Pancreas (tissue), 10 donors: ENCODE measurements at regions not wholly inside any gene's neighbourhood (a gene's known extent, or its start where the extent isn't known, plus 50 kb on each side); places are given as distances from the start of the nearest gene placed in this dataset.

Source experiments
- ATAC-seq, 4 donors: fragments of 200-7000 bp; cut with Tn5 transposase; one replicate each; pipeline versions ENCODE4 v1.8.0 to v1.9.1; 2020; ENCODE audit warnings: mild to moderate bottlenecking in 4 of 4, moderate library complexity in 4 of 4
- DNase-seq, 6 donors: peaks; one replicate each; pipeline ENCODE4 v3.0.0-alpha.2; 2020
- FAIRE-seq: peaks from 2 replicates; lab custom pipeline; 2012; peaks lifted over from hg19 to GRCh38; lab: Jason Lieb, UNC
- H3K27ac ChIP-seq, 4 donors: fragments of 200-600 bp; sonication (generic); 1 replicate in 3 of 4; 2 replicates in 1 of 4; pipeline versions ENCODE4 v1.5.0 to v1.8.0; 2020
- H3K27me3 ChIP-seq, 4 donors: fragments of 200-600 bp; one replicate each; pipeline ENCODE4 v1.8.0; 2021
- H3K36me3 ChIP-seq, 3 donors: fragments of 200-600 bp; sonication (generic) in 1 of 3; one replicate each; pipeline versions ENCODE4 v1.5.0 to v1.8.0; 2020 to 2021
- H3K4me1 ChIP-seq, 3 donors: fragments of 200-600 bp; one replicate each; pipeline ENCODE4 v1.8.0; 2021
- H3K4me3 ChIP-seq, 4 donors: fragments of 200-600 bp; sonication (generic) in 2 of 4; one replicate each; pipeline versions ENCODE4 v1.5.0 to v1.8.0; 2020 to 2021
- H3K9me3 ChIP-seq, 4 donors: fragments of 200-600 bp; one replicate each; pipeline ENCODE4 v1.8.0; 2021
- CTCF ChIP-seq, 4 donors: fragments of 200-600 bp; sonication (generic) in 3 of 4; IDR thresholded peaks; one replicate each; pipeline versions ENCODE4 v1.5.0 to v1.8.0; 2021; ENCODE audit warnings: antibody characterized with exemption in 4 of 4
- WGBS, 2 donors: extraction: QIAGEN DNeasy Blood & Tissue Kit; methylation state at CpG; one replicate each; pipeline ENCODE4 v1.1.7; 2013; 5-methylcytosine and 5-hydroxymethylcytosine counted together
- intact Hi-C, 3 donors: fragments of 100-400 bp; cut with DNase I; formaldehyde crosslinking; loops; one replicate each; pipeline versions ENCODE4 v1.11.1 to v1.14.2; 2022
- donor health status: healthy with polysubstance abuse.
- donor health status: DM: no; HTN: no; CAD: no; lungs with moderate emphysema.
- donor health status: DM: no; HTN: no; CAD: no.
- donor health status: control.
- donor health status: control.
- donor health status: Bipolar disorder and iron deficiency.
- donor health status: DM: yes; HTN: yes; CAD: no.
- donor health status: DM: no; HTN: no; CAD: no.
- donor health status: DM: no; HTN: no; CAD: no.
- donor health status: DM: yes; HTN: yes; CAD: no.

DNA sequence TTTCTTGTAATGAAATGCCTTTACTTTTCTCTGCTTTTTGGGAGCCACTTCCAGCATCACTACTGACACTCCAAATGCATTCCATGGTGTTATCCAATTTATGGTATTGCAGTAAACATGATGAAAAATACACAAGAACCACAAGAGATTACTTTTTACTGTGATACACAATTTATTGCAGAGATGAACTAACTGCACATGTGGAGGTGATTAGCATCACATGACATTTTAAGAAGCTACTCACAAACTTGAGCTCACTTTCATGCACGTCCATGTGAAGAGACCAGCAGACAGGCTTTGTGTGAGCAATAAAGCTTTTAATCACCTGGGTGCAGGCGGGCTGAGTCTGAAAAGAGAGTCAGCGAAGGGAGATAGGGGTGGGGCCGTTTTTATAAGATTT lies 780.5 kb upstream of the GOT2 start:
- intact Hi-C loops = no loop called here
- TF ChIP-seq CTCF (IDR thresholded peaks at IDR 0.05) = no peak
- DNase-seq (no peak), ATAC-seq (no peak), FAIRE-seq (no peak)
- 49 to 68% methylated on average over 4 of the region's 4 CpGs for WGBS, 2 donors
- no peaks in the 10 kb centered on the region for H3K4me1 ChIP-seq
- no peaks in the 10 kb centered on the region for H3K36me3 ChIP-seq
- H3K27me3 ChIP-seq = no peaks in the 10 kb centered on the region
- H3K9me3 ChIP-seq = no peaks in the 10 kb centered on the region
- no peak overlapping the region for H3K4me3 ChIP-seq
- no peak overlapping the region for H3K27ac ChIP-seq

DNA sequence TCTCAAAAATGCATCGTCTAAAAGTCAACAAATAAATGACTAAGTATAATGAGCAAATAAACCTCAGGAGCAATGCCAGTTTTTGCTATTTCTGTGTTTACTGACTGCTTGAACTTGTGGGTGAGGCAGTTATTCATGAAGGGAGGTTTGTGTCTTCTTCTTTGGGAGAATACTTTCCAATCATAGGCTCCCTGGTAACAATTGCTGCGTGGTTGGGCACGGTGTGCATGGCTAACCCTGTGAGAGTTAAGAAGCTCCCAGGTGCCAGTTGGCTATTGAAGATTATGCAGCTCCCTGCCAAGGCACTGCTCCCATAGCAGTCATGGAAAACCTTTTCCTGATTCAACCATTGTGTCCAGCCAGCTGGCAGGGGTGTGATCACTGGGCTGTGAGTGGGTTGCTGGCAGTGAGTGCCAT lies 775.9 kb upstream of the GOT2 start:
- no peaks in the 10 kb centered on the region for H3K36me3 ChIP-seq
- no peak for FAIRE-seq
- H3K27ac ChIP-seq = no peak overlapping the region
- intact Hi-C loops = no loop called here
- no peak for DNase-seq
- no peaks in the 10 kb centered on the region for H3K9me3 ChIP-seq
- no peak overlapping the region for H3K4me3 ChIP-seq
- no peaks in the 10 kb centered on the region for H3K4me1 ChIP-seq
- no peak for ATAC-seq
- no peaks in the 10 kb centered on the region for H3K27me3 ChIP-seq
- TF ChIP-seq CTCF (IDR thresholded peaks at IDR 0.05) = no peak
- 40 to 41% methylated on average over 3 of the region's 3 CpGs for WGBS, 2 donors

DNA sequence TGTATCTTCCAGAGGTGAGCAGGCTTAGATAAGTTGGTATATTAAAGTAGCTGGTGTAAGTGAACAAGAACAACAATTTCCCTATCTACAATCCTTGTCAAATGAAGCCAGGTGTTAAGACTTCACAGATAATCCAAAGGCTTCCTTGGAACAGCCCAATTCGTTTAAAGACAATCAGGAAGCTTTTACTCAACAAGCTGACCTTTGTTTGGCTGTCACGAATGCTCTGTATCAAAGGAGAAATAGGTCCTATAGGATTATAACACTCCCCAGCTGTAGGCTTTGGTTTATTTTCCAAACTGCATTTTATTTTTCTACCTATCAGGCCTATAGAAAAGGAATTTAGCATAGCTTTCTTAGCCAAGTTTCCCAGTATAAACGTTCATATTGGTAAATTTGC lies 766.5 kb upstream of the GOT2 start:
- intact Hi-C loops = no loop called here
- FAIRE-seq (no peak), DNase-seq (no peak), ATAC-seq (no peak)
- no peaks in the 10 kb centered on the region for H3K27me3 ChIP-seq
- H3K27ac ChIP-seq = no peak overlapping the region
- H3K4me3 ChIP-seq = no peak overlapping the region
- H3K4me1 ChIP-seq = no peaks in the 10 kb centered on the region
- TF ChIP-seq CTCF (IDR thresholded peaks at IDR 0.05) = no peak
- no peaks in the 10 kb centered on the region for H3K9me3 ChIP-seq
- 25 to 27% methylated on average over 3 of the region's 3 CpGs for WGBS, 2 donors
- H3K36me3 ChIP-seq = no peaks in the 10 kb centered on the region

DNA sequence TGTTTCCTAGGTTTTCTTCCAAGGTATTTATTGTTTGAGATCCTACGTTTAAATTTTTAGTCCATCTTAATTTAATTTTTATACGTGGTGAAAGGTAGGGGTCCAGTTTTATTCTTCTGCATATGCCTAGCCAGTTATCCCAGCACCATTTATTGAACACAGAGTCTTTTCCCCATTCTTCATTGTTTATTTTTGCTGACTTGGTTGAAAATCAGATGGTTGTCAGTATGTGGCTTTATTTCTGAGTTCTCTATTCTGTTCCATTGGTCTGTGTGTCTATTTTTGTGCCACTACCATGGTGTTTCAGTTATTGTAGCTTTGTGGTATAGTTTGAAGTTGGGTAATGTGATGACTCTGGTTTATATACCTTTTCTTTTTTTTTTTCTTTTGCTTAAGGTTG lies 753.0 kb upstream of the GOT2 start:
- FAIRE-seq (no peak), ATAC-seq (no peak), DNase-seq (no peak)
- no peaks in the 10 kb centered on the region for H3K9me3 ChIP-seq
- H3K27me3 ChIP-seq = no peaks in the 10 kb centered on the region
- 47 to 58% methylated on average over 2 of the region's 2 CpGs for WGBS, 2 donors
- H3K36me3 ChIP-seq = no peaks in the 10 kb centered on the region
- no peak overlapping the region for H3K27ac ChIP-seq
- no peak overlapping the region for H3K4me3 ChIP-seq
- TF ChIP-seq CTCF (IDR thresholded peaks at IDR 0.05) = no peak
- intact Hi-C loops = no loop called here
- no peaks in the 10 kb centered on the region for H3K4me1 ChIP-seq

DNA sequence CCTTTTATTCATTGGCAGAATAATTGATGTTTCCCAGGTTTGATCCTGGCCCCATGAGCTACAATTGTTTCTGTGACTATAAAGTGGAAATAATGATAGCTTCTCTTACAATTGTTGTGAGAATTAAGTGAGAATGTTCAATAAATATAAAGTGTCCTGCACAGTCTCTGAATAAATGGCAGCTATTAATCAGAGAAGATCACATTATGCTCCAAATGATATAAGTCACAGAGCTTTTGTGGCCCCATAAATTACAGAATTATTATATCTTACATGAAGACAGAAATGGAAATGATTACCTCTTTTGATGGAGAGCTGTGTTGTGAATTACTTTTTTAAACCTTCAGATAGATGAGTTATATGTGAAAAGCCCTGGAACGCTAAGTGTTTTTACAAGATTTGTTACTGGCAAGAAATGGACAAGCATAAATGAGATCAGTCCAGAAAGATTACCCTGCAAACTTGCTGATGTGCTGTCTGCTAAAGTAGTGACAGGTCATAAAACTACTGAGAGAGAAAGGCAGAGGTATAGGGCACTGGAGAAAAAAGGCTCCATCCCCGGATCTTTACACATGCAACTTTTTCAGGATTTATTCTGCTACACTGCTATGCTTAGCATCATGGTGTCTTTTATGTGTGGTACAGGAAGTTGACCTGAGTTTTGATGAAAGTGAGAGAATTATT lies 750.9 kb upstream of the GOT2 start:
- H3K27me3 ChIP-seq = no peaks in the 10 kb centered on the region
- ATAC-seq = no peak
- no peaks in the 10 kb centered on the region for H3K4me1 ChIP-seq
- H3K9me3 ChIP-seq = no peaks in the 10 kb centered on the region
- intact Hi-C loops = no loop called here
- H3K4me3 ChIP-seq = no peak overlapping the region
- no peak overlapping the region for H3K27ac ChIP-seq
- H3K36me3 ChIP-seq = no peaks in the 10 kb centered on the region
- DNase-seq = no peak
- no peak for TF ChIP-seq CTCF (IDR thresholded peaks at IDR 0.05)
- 59 to 65% methylated on average over 2 of the region's 2 CpGs for WGBS, 2 donors
- no peak for FAIRE-seq
